Spleen (tissue), 11 donors: ENCODE measurements at regions not wholly inside any gene's neighbourhood (a gene's known extent, or its start where the extent isn't known, plus 50 kb on each side); places are given as distances from the start of the nearest gene placed in this dataset.

Source experiments
- DNase-seq: peaks from one replicate; pipeline ENCODE4 v3.0.0-alpha.2; 2020
- H3K27ac ChIP-seq, 8 donors: fragments of 200-600 bp; sonication (generic) in 7 of 8; 1 replicate in 4 of 8; 2 replicates in 4 of 8; pipeline versions ENCODE4 v1.5.0 to v1.8.0; 2016 to 2021; ENCODE audit warnings: inconsistent platforms in 4 of 8, mild to moderate bottlenecking in 4 of 8, moderate library complexity in 1 of 8
- H3K27me3 ChIP-seq, 7 donors: fragments of 200-600 bp; sonication (generic) in 6 of 7; replicated peaks in 1 of 7; 1 replicate in 4 of 7; 2 replicates in 3 of 7; pipeline versions ENCODE4 v1.5.0 to v1.8.0; 2016 to 2021; ENCODE audit warnings: inconsistent platforms in 3 of 7, mild to moderate bottlenecking in 1 of 7
- H3K36me3 ChIP-seq, 6 donors: fragments of 200-600 bp; sonication (generic) in 5 of 6; 1 replicate in 4 of 6; 2 replicates in 2 of 6; pipeline versions ENCODE4 v1.5.0 to v1.8.0; 2016 to 2021; ENCODE audit warnings: inconsistent platforms in 2 of 6
- H3K4me1 ChIP-seq, 6 donors: fragments of 200-600 bp; sonication (generic) in 5 of 6; 1 replicate in 3 of 6; 2 replicates in 3 of 6; pipeline versions ENCODE4 v1.5.0 to v1.8.0; 2016 to 2021; ENCODE audit warnings: inconsistent platforms in 3 of 6
- H3K4me3 ChIP-seq, 8 donors: fragments of 200-600 bp; sonication (generic) in 7 of 8; 1 replicate in 4 of 8; 2 replicates in 4 of 8; pipeline versions ENCODE4 v1.5.0 to v1.8.0; 2016 to 2021; ENCODE audit warnings: inconsistent platforms in 4 of 8, mild to moderate bottlenecking in 4 of 8, moderate library complexity in 2 of 8
- H3K9me3 ChIP-seq, 8 donors: fragments of 200-600 bp; sonication (generic) in 7 of 8; 1 replicate in 4 of 8; 2 replicates in 4 of 8; pipeline versions ENCODE4 v1.5.0 to v1.8.0; 2016 to 2021; ENCODE audit warnings: inconsistent platforms in 4 of 8
- CTCF ChIP-seq, 11 experiments: fragments of 200-600 bp in 7 of 11; fragments of 450-650 bp in 4 of 11; sonication (generic) in 4 of 11; IDR thresholded peaks in 8 of 11; conservative IDR thresholded peaks in 3 of 11; 1 replicate in 7 of 11; 2 replicates in 4 of 11; pipeline versions ENCODE4 v1.4.0 to v1.8.0; 2016 to 2021; ENCODE audit warnings: antibody characterized with exemption in 11 of 11, inconsistent platforms in 4 of 11, mild to moderate bottlenecking in 1 of 11
- POLR2A ChIP-seq, 3 donors: fragments of 450-650 bp; IDR thresholded peaks; one replicate each; pipeline ENCODE4 v1.5.1; 2017; ENCODE audit warnings: antibody characterized with exemption in 3 of 3, mild to moderate bottlenecking in 1 of 3
- POLR2AphosphoS5 ChIP-seq, 3 donors: sonication (generic); formaldehyde crosslinking; IDR thresholded peaks; one replicate each; pipeline ENCODE4 v1.5.1; 2017; ENCODE audit warnings: antibody characterized with exemption in 3 of 3
- WGBS, 5 donors: extraction: QIAGEN DNeasy Blood & Tissue Kit in 3 of 5; methylation state at CpG; one replicate each; pipeline versions ENCODE4 v1.1.5 to v1.1.7; 2013 to 2018; 5-methylcytosine and 5-hydroxymethylcytosine counted together
- intact Hi-C: fragments of 100-400 bp; cut with DNase I; formaldehyde crosslinking; loops from one replicate; pipeline ENCODE4 v1.15.0; 2023; ENCODE audit warnings: low total_unique reads
- donor health status: healthy with polysubstance abuse.
- donor health status: DM: no; HTN: no; CAD: no; lungs with moderate emphysema.
- donor health status: DM: no; HTN: no; CAD: no.
- donor health status: Bipolar disorder and iron deficiency.
- donor health status: healthy.
- donor health status: DM: no; HTN: no; CAD: no.
- donor health status: DM: yes; HTN: yes; CAD: no.

DNA sequence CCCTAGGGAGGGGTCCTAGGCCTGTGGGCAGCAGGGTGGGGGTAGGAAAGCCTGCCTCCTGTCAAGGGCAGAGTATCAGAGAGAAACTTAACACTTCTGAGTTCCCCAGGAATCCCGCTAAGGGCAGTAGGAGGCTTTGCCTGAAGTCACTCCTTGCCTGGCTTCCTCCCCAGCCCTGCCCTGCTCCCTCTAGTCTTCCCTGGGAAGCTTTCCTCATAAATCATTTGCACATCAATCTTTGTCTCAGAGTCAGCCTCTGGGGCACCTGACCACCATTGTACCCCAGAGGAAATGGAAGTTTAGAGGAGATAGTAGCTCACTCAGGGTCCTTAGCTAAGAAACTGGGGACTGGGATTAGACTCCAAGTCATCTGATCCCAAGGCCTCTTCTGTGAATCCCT, 129.4 kb upstream of the TLE3 start:
- intact Hi-C loops, result no loop called here
- no peak for DNase-seq
- Histone ChIP-seq H3K4me3 (no peak overlapping the region), H3K27me3 (peaks cover 0 to 5% (median 0%) of the 10 kb centered on the region in 7 donors), H3K27ac (no peak overlapping the region), H3K36me3 (no peaks in the 10 kb centered on the region), H3K9me3 (peaks cover 4 to 34% (median 20%) of the 10 kb centered on the region in 8 donors), H3K4me1 (no peaks in the 10 kb centered on the region)
- TF ChIP-seq POLR2AphosphoS5 (IDR thresholded peaks at IDR 0.05), result no peak
- no peak for TF ChIP-seq POLR2A (IDR thresholded peaks at IDR 0.05)
- TF ChIP-seq CTCF (IDR thresholded peaks at IDR 0.05 in 8 of 11, conservative IDR thresholded peaks at IDR 0.05 in 3 of 11), result no peak
- 83 to 91% (median 84%) methylated on average over 1 of the region's 1 CpG for WGBS, 5 donors

DNA sequence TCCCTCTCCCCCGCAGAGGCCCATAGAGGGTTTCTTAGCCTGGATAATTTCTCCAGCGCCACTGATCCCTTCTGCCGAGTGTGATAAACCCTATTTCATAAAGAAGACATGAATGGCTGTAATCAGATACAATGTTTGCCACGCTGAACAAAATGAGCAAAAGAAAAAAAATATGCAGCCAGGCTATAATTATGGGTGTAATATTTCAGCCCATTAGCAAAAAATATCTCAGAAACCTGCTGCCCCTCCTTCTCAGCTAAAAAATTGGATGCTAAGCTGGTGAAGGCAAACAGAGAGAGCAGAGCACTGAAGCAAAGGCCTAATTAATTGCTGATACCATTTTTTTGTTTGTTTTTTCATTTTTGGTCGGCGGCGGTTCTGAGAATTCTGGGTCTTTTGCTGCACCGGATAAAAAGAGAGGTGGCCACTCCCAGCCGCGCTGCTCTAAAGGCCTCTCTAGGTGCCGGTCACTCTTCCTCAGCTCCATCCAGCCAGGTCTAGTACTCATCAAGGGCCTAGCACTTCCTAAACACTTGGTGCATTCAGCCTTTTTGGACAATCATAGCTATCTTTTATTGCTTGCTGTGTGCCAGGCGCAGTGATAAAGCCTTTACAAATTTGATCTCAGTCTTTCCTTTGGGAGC, 128.7 kb upstream of the TLE3 start:
- Histone ChIP-seq H3K4me1 (no peaks in the 10 kb centered on the region), H3K27ac (no peak overlapping the region), H3K9me3 (peaks cover under 1 to 28% (median 13%) of the 10 kb centered on the region in 8 donors), H3K4me3 (no peak overlapping the region), H3K27me3 (peaks cover 0 to 5% (median 0%) of the 10 kb centered on the region in 7 donors), H3K36me3 (no peaks in the 10 kb centered on the region)
- WGBS, 5 donors, result 94 to 98% (median 96%) methylated on average over 12 of the region's 12 CpGs
- TF ChIP-seq POLR2A (IDR thresholded peaks at IDR 0.05) (no peak), POLR2AphosphoS5 (IDR thresholded peaks at IDR 0.05) (no peak), CTCF (IDR thresholded peaks at IDR 0.05 in 8 of 11, conservative IDR thresholded peaks at IDR 0.05 in 3 of 11) (no peak)
- DNase-seq, result no peak
- intact Hi-C loops, result no loop called here

GRCh38 chr15:70225416-70225815, 127.7 kb upstream of the TLE3 start:
- H3K36me3 ChIP-seq, result no peaks in the 10 kb centered on the region
- no peak overlapping the region for H3K27ac ChIP-seq
- H3K9me3 ChIP-seq, result peaks cover 0 to 17% (median 4%) of the 10 kb centered on the region in 8 donors
- no peak overlapping the region for H3K4me3 ChIP-seq
- no peak for DNase-seq
- peaks cover 0 to 2% (median 0%) of the 10 kb centered on the region in 6 donors for H3K4me1 ChIP-seq
- H3K27me3 ChIP-seq, result peaks cover 0 to 5% (median 0%) of the 10 kb centered on the region in 7 donors
- TF ChIP-seq CTCF (IDR thresholded peaks at IDR 0.05 in 8 of 11, conservative IDR thresholded peaks at IDR 0.05 in 3 of 11) (no peak), POLR2A (IDR thresholded peaks at IDR 0.05) (no peak), POLR2AphosphoS5 (IDR thresholded peaks at IDR 0.05) (no peak)
- 85 to 93% (median 92%) methylated on average over 9 of the region's 9 CpGs for WGBS, 5 donors
- intact Hi-C loops, result no loop called here

DNA sequence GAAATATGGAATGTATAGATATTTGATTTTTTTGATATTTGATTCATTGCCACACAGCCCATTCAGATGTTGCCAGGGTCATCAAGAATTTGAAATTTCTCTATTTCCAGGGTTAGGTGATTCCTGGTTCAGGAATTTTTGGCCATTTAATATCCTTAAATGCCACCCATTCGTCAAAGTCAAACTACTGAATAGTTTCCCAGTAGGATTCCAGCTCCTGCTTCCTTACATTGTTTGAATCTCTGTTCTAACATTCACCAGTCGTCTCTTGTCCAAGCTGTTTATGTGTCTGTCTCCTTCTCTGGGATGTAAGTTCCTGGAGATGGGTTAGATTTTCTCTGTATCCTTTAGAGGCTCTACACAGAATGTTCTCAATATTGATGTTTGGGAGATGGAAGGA, 124.9 kb upstream of the TLE3 start:
- H3K4me1 ChIP-seq, result peaks cover 0 to 8% (median 0%) of the 10 kb centered on the region in 6 donors
- no peaks in the 10 kb centered on the region for H3K9me3 ChIP-seq
- no peak overlapping the region for H3K4me3 ChIP-seq
- no peak for TF ChIP-seq POLR2AphosphoS5 (IDR thresholded peaks at IDR 0.05)
- no peak for TF ChIP-seq POLR2A (IDR thresholded peaks at IDR 0.05)
- TF ChIP-seq CTCF (IDR thresholded peaks at IDR 0.05 in 8 of 11, conservative IDR thresholded peaks at IDR 0.05 in 3 of 11), result no peak
- 74 to 87% (median 75%) methylated on average over 2 of the region's 2 CpGs for WGBS, 5 donors
- peaks cover 0 to 21% (median 7%) of the 10 kb centered on the region in 7 donors for H3K27me3 ChIP-seq
- intact Hi-C loops, result no loop called here
- no peak for DNase-seq
- H3K36me3 ChIP-seq, result no peaks in the 10 kb centered on the region
- no peak overlapping the region for H3K27ac ChIP-seq
